Upper lobe of left lung (tissue), 4 donors: ENCODE measurements at regions not wholly inside any gene's neighbourhood (a gene's known extent, or its start where the extent isn't known, plus 50 kb on each side); places are given as distances from the start of the nearest gene placed in this dataset.

ENCODE experiments used
- EP300 ChIP-seq, 4 donors: sonication (generic); formaldehyde crosslinking; IDR thresholded peaks; one replicate each; pipeline ENCODE4 v1.5.1; 2017; ENCODE audit warnings: antibody characterized with exemption in 4 of 4, control low read depth in 2 of 4
- POLR2A ChIP-seq, 4 donors: fragments of 450-650 bp; IDR thresholded peaks; one replicate each; pipeline ENCODE4 v1.5.1; 2016 to 2017; ENCODE audit warnings: antibody characterized with exemption in 4 of 4, mild to moderate bottlenecking in 2 of 4
- POLR2AphosphoS5 ChIP-seq, 2 donors: sonication (generic); formaldehyde crosslinking; IDR thresholded peaks; one replicate each; pipeline ENCODE4 v1.5.1; 2017; ENCODE audit warnings: antibody characterized with exemption in 2 of 2
- TF ChIP-seq, protein P1 (sequence below), 6 experiments: fragments of 450-650 bp in 4 of 6; fragments of 200-600 bp in 2 of 6; sonication (generic) in 2 of 6; IDR thresholded peaks; one replicate each; pipeline ENCODE4 v1.5.1; 2016 to 2019; ENCODE audit warnings: antibody characterized with exemption in 6 of 6

DNA sequence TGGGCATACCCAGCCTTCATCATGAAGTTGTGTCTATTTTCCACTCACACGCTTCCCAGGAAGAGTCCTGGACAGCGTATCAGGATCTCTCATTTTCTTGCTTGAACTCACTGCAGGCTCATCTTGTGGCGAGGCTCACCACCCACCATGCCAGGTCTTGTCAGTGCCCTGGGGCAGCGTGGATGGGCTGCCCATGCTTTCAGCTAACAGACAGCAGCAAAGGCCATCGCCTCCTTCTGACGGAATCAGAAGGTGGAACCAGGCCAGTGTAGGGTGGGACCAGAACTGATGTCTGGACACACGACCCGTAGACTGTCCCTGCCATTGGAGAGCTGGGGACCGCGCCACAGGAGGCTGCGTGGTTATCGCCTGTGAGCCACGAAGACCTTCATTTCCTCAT is 169.4 kb downstream of the FOXL1 start:
- TF ChIP-seq, protein P1, sequence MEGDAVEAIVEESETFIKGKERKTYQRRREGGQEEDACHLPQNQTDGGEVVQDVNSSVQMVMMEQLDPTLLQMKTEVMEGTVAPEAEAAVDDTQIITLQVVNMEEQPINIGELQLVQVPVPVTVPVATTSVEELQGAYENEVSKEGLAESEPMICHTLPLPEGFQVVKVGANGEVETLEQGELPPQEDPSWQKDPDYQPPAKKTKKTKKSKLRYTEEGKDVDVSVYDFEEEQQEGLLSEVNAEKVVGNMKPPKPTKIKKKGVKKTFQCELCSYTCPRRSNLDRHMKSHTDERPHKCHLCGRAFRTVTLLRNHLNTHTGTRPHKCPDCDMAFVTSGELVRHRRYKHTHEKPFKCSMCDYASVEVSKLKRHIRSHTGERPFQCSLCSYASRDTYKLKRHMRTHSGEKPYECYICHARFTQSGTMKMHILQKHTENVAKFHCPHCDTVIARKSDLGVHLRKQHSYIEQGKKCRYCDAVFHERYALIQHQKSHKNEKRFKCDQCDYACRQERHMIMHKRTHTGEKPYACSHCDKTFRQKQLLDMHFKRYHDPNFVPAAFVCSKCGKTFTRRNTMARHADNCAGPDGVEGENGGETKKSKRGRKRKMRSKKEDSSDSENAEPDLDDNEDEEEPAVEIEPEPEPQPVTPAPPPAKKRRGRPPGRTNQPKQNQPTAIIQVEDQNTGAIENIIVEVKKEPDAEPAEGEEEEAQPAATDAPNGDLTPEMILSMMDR (IDR thresholded peaks at IDR 0.05) = no peak
- TF ChIP-seq POLR2A (IDR thresholded peaks at IDR 0.05) (no peak), EP300 (IDR thresholded peaks at IDR 0.05) (no peak), POLR2AphosphoS5 (IDR thresholded peaks at IDR 0.05) (no peak)
